PFSK-1 (cell line): ENCODE measurements at regions not wholly inside any gene's neighbourhood (a gene's known extent, or its start where the extent isn't known, plus 50 kb on each side); places are given as distances from the start of the nearest gene placed in this dataset.

Source experiments
- FOXP2 ChIP-seq: optimal IDR thresholded peaks from 2 replicates; pipeline ENCODE3; 2011; ENCODE audit warnings: borderline replicate concordance, control low read depth, inconsistent platforms; ENCODE audit not compliant: insufficient read depth; ENCODE audit errors: extremely low read length, extremely low read depth
- POLR2AphosphoS5 ChIP-seq: IDR thresholded peaks from 2 replicates; pipeline ENCODE4 v1.6.1; 2012; ENCODE audit warnings: low read depth, mild to moderate bottlenecking, control low read depth, low read length, moderate library complexity
- SIN3A ChIP-seq: IDR thresholded peaks from 2 replicates; pipeline ENCODE4 v1.6.1; 2012; ENCODE audit warnings: mild to moderate bottlenecking, low read length, moderate library complexity, borderline replicate concordance; ENCODE audit not compliant: insufficient read depth
- TAF1 ChIP-seq: IDR thresholded peaks from 2 replicates; pipeline ENCODE4 v1.6.1; 2012; ENCODE audit warnings: low read length, control low read depth, borderline replicate concordance; ENCODE audit not compliant: insufficient read depth
- TF ChIP-seq, protein P1 (sequence below), 2 experiments: IDR thresholded peaks; 2 replicates each; pipeline versions ENCODE4 v1.6.1 to v1.8.0; 2011 to 2012; ENCODE audit warnings: low read depth in 2 of 2, low read length in 2 of 2, control low read depth in 1 of 2, inconsistent platforms in 1 of 2, mild to moderate bottlenecking in 1 of 2, moderate library complexity in 1 of 2; ENCODE audit not compliant: insufficient read depth in 1 of 2

DNA sequence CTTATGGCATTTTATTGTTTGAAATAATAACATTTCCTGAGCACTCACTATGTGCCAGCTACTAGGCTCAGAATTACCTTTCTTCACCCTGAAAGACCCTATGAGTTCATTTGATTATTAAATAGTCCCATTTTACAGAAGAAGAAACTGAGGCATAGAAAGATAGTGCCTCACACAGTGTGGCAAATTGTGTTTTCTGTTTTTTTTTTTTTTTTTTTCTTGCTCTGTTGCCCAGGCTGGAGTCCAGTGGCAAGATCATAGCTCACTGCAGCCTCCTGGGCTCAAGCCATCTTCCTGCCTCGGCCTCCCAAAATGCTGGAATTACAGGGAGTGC, 59.7 kb upstream of the PTPN1 start:
- TF ChIP-seq POLR2AphosphoS5 = no peak
- TF ChIP-seq TAF1 = no peak
- TF ChIP-seq, protein P1, sequence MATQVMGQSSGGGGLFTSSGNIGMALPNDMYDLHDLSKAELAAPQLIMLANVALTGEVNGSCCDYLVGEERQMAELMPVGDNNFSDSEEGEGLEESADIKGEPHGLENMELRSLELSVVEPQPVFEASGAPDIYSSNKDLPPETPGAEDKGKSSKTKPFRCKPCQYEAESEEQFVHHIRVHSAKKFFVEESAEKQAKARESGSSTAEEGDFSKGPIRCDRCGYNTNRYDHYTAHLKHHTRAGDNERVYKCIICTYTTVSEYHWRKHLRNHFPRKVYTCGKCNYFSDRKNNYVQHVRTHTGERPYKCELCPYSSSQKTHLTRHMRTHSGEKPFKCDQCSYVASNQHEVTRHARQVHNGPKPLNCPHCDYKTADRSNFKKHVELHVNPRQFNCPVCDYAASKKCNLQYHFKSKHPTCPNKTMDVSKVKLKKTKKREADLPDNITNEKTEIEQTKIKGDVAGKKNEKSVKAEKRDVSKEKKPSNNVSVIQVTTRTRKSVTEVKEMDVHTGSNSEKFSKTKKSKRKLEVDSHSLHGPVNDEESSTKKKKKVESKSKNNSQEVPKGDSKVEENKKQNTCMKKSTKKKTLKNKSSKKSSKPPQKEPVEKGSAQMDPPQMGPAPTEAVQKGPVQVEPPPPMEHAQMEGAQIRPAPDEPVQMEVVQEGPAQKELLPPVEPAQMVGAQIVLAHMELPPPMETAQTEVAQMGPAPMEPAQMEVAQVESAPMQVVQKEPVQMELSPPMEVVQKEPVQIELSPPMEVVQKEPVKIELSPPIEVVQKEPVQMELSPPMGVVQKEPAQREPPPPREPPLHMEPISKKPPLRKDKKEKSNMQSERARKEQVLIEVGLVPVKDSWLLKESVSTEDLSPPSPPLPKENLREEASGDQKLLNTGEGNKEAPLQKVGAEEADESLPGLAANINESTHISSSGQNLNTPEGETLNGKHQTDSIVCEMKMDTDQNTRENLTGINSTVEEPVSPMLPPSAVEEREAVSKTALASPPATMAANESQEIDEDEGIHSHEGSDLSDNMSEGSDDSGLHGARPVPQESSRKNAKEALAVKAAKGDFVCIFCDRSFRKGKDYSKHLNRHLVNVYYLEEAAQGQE (IDR thresholded peaks at IDR 0.05; ENCODE audit: insufficient read depth in 1 of 2, low read depth in 2 of 2, low read length in 2 of 2) = no peak
- no peak for TF ChIP-seq SIN3A
- no peak for TF ChIP-seq FOXP2
